GM19351 (cell line): ENCODE measurements at regions not wholly inside any gene's neighbourhood (a gene's known extent, or its start where the extent isn't known, plus 50 kb on each side); places are given as distances from the start of the nearest gene placed in this dataset.
"Not testable (repeated sequence)": the region's sequence is repeated elsewhere in the genome, so short reads cannot be mapped to it uniquely, and the experiment has no call there.

ENCODE experiments used
- ATAC-seq: cut with Tn5 transposase; IDR thresholded peaks from one replicate; pipeline ENCODE4 v1.9.1; 2021; ENCODE audit warnings: mild to moderate bottlenecking, moderate library complexity; ENCODE audit not compliant: unreplicated experiment

GRCh38 chr7:121623130-121623872, 227.2 kb upstream of the FAM3C start:
- ATAC-seq = no peak

- ATAC-seq = no peak
Measured at GRCh38 chr7:121621937-121622336, 225.8 kb upstream of the FAM3C start.

GRCh38 chr7:121620953-121621606, 225.0 kb upstream of the FAM3C start:
- no peak for ATAC-seq

GRCh38 chr7:121620206-121620605, 224.1 kb upstream of the FAM3C start:
- no peak for ATAC-seq

GRCh38 chr7:121618182-121618581, 222.1 kb upstream of the FAM3C start:
- no peak for ATAC-seq

GRCh38 chr7:121610243-121610642, 214.1 kb upstream of the FAM3C start:
- ATAC-seq = no peak

GRCh38 chr7:121609208-121609607, 213.1 kb upstream of the FAM3C start:
- ATAC-seq = no peak

GRCh38 chr7:121608785-121609184, 212.7 kb upstream of the FAM3C start:
- ATAC-seq = no peak

- not testable (repeated sequence) for ATAC-seq
Measured at GRCh38 chr7:121608183-121608582, 212.1 kb upstream of the FAM3C start.

GRCh38 chr7:121605317-121605680, 209.2 kb upstream of the FAM3C start:
- ATAC-seq = no peak

GRCh38 chr7:121604627-121605316, 208.7 kb upstream of the FAM3C start:
- ATAC-seq = no peak

GRCh38 chr7:121603886-121604285, 207.8 kb upstream of the FAM3C start:
- ATAC-seq = no peak

- ATAC-seq = no peak
Measured at GRCh38 chr7:121599887-121600286, 203.8 kb upstream of the FAM3C start.

- ATAC-seq = no peak
Measured at GRCh38 chr7:121595758-121596696, 199.9 kb upstream of the FAM3C start.

- ATAC-seq = no peak
Measured at GRCh38 chr7:121591926-121592325, 195.8 kb upstream of the FAM3C start.

- no peak for ATAC-seq
Measured at GRCh38 chr7:121587435-121587834, 191.3 kb upstream of the FAM3C start.

GRCh38 chr7:121582258-121582657, 186.2 kb upstream of the FAM3C start:
- no peak for ATAC-seq

GRCh38 chr7:121579639-121580038, 183.5 kb upstream of the FAM3C start:
- ATAC-seq = no peak

GRCh38 chr7:121578669-121579068, 182.6 kb upstream of the FAM3C start:
- no peak for ATAC-seq

- no peak for ATAC-seq
Measured at GRCh38 chr7:121576148-121576917, 180.2 kb upstream of the FAM3C start.
